NCI-H1105 treated with DMSO at 0.1 percent for 48 hours (cell line): ENCODE measurements at regions not wholly inside any gene's neighbourhood (a gene's known extent, or its start where the extent isn't known, plus 50 kb on each side); places are given as distances from the start of the nearest gene placed in this dataset.

Experiments
- DNase-seq: peaks from one replicate; lab custom pipeline; 2025; lab: John Stamatoyannopoulos, UW

- no peak for DNase-seq
Observed at GRCh38 chr21:38659936-38660332, 145.8 kb upstream of the ETS2 start.

- DNase-seq: no peak
Observed at GRCh38 chr21:38660333-38661196, 145.2 kb upstream of the ETS2 start.

- no peak for DNase-seq
Observed at GRCh38 chr21:38661197-38661871, 144.4 kb upstream of the ETS2 start.

GRCh38 chr21:38661889-38662568 lies 143.7 kb upstream of the ETS2 start:
- no peak for DNase-seq

- no peak for DNase-seq
Observed at GRCh38 chr21:38663282-38663681, 142.4 kb upstream of the ETS2 start.

- no peak for DNase-seq
Observed at GRCh38 chr21:38664315-38664714, 141.4 kb upstream of the ETS2 start.

GRCh38 chr21:38664841-38665240 lies 140.9 kb upstream of the ETS2 start:
- no peak for DNase-seq

GRCh38 chr21:38667291-38667870 lies 138.3 kb upstream of the ETS2 start:
- no peak for DNase-seq

GRCh38 chr21:38668067-38668466 lies 137.7 kb upstream of the ETS2 start:
- no peak for DNase-seq

GRCh38 chr21:38668541-38668940 lies 137.2 kb upstream of the ETS2 start:
- no peak for DNase-seq

GRCh38 chr21:38669186-38669585 lies 136.5 kb upstream of the ETS2 start:
- peak; percentile 31 for DNase-seq

GRCh38 chr21:38670861-38671260 lies 134.9 kb upstream of the ETS2 start:
- DNase-seq: no peak

GRCh38 chr21:38671773-38672172 lies 134.0 kb upstream of the ETS2 start:
- DNase-seq: no peak

- DNase-seq: no peak
Observed at GRCh38 chr21:38675182-38675824, 130.4 kb upstream of the ETS2 start.

- no peak for DNase-seq
Observed at GRCh38 chr21:38678827-38679226, 126.9 kb upstream of the ETS2 start.

- DNase-seq: no peak
Observed at GRCh38 chr21:38679534-38679933, 126.2 kb upstream of the ETS2 start.

GRCh38 chr21:38680401-38680800 lies 125.3 kb upstream of the ETS2 start:
- no peak for DNase-seq

- no peak for DNase-seq
Observed at GRCh38 chr21:38683222-38683621, 122.5 kb upstream of the ETS2 start.

- peak; percentile 90 for DNase-seq
Observed at GRCh38 chr21:38688068-38688467, 117.7 kb upstream of the ETS2 start.

GRCh38 chr21:38691631-38692030 lies 114.1 kb upstream of the ETS2 start:
- DNase-seq: no peak

- DNase-seq: no peak
Observed at GRCh38 chr21:38696579-38696978, 109.2 kb upstream of the ETS2 start.

- no peak for DNase-seq
Observed at GRCh38 chr21:38699048-38699447, 106.7 kb upstream of the ETS2 start.
